ENCODE measurements at regions not wholly inside any gene's neighbourhood (a gene's known extent, or its start where the extent isn't known, plus 50 kb on each side); places are given as distances from the start of the nearest gene placed in this dataset.

DNA sequence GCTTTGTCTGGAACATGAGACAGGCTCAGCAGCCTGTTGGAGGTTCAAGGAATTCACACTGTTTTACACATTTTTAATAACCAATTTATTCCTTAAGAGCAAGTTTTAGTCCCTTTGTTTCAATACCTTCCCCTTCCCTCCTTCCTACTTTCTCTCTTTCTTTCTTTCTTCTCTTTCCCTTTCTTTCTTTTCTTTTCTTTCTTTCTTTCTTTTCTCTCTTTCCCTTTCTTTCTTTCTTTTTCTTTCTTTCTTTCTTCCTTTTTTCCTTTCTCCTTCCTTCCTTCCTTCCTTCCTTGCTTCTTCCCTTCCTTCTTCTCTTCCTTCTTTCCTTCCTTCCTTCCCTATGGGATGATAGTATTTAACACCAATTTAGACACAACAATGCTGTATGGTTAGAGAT lies 164.2 kb downstream of the CENPF start:
- TF ChIP-seq, protein P1, sequence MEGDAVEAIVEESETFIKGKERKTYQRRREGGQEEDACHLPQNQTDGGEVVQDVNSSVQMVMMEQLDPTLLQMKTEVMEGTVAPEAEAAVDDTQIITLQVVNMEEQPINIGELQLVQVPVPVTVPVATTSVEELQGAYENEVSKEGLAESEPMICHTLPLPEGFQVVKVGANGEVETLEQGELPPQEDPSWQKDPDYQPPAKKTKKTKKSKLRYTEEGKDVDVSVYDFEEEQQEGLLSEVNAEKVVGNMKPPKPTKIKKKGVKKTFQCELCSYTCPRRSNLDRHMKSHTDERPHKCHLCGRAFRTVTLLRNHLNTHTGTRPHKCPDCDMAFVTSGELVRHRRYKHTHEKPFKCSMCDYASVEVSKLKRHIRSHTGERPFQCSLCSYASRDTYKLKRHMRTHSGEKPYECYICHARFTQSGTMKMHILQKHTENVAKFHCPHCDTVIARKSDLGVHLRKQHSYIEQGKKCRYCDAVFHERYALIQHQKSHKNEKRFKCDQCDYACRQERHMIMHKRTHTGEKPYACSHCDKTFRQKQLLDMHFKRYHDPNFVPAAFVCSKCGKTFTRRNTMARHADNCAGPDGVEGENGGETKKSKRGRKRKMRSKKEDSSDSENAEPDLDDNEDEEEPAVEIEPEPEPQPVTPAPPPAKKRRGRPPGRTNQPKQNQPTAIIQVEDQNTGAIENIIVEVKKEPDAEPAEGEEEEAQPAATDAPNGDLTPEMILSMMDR (IDR thresholded peaks at IDR 0.05; ENCODE audit: low read depth, low read length), result no peak
- TF ChIP-seq EZH2phosphoT487 (IDR thresholded peaks at IDR 0.05; ENCODE audit: low read depth), result no peak

Measured in OCI-LY3 (cell line).